ENCODE measurements at regions not wholly inside any gene's neighbourhood (a gene's known extent, or its start where the extent isn't known, plus 50 kb on each side); places are given as distances from the start of the nearest gene placed in this dataset.

DNA sequence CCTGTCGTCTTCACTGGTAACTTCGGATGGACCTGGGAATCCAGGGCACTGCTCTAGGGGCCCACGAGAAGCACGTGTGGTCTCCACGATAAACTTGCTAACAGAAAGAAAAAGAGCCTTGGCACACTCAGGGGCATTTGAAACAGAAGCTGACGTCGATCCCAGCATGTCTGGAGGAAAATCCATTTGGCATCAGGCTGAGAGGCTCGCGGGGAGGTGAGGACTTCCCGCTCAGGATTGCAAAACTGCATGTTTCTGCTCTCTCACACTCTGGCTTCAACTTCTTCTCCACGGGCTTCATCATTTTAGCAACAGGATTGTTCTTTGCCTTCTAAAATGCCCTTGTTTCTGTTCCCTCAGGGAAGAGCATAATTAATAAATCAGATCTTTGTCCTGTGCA, 181.7 kb upstream of the COPS8 start:
- Mint-ChIP-seq H3K27me3 (peaks cover 28% of the 10 kb centered on the region), H3K9me3 (no peaks in the 10 kb centered on the region), H3K4me1 (ENCODE audit: low read depth) (no peaks in the 10 kb centered on the region), H3K36me3 (ENCODE audit: low read depth) (no peaks in the 10 kb centered on the region), H3K27ac (no peak overlapping the region), H3K4me3 (no peak overlapping the region)
- intact Hi-C loops (cut with DNase I, micrococcal nuclease) = no loop called here
- TF ChIP-seq, protein P1, sequence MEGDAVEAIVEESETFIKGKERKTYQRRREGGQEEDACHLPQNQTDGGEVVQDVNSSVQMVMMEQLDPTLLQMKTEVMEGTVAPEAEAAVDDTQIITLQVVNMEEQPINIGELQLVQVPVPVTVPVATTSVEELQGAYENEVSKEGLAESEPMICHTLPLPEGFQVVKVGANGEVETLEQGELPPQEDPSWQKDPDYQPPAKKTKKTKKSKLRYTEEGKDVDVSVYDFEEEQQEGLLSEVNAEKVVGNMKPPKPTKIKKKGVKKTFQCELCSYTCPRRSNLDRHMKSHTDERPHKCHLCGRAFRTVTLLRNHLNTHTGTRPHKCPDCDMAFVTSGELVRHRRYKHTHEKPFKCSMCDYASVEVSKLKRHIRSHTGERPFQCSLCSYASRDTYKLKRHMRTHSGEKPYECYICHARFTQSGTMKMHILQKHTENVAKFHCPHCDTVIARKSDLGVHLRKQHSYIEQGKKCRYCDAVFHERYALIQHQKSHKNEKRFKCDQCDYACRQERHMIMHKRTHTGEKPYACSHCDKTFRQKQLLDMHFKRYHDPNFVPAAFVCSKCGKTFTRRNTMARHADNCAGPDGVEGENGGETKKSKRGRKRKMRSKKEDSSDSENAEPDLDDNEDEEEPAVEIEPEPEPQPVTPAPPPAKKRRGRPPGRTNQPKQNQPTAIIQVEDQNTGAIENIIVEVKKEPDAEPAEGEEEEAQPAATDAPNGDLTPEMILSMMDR (IDR thresholded peaks at IDR 0.05) = no peak
- peaks cover 0 to 8% of the 10 kb centered on the region in 2 experiments for H3K27me3 ChIP-seq (ENCODE audit: control insufficient read depth in 1 of 2, insufficient read depth in 2 of 2, low read length in 2 of 2)
- no peak for DNase-seq
- H3K27ac ChIP-seq (ENCODE audit: low read depth in 1 of 2, low read length in 2 of 2) = no peak overlapping the region
- no peaks in the 10 kb centered on the region for H3K4me1 ChIP-seq (ENCODE audit: insufficient read depth, low read length)
- ATAC-seq (ENCODE audit: poor library complexity) = no peak
- ChIA-PET POLR2A (no interaction called here), CTCF (no interaction called here)
- H3K4me3 ChIP-seq (ENCODE audit: low read length) = no peak overlapping the region
- no peaks in the 10 kb centered on the region for H3K9me3 ChIP-seq (ENCODE audit: control insufficient read depth in 1 of 2, insufficient read depth in 1 of 2, low read length in 2 of 2)
- no peaks in the 10 kb centered on the region for H3K36me3 ChIP-seq (ENCODE audit: insufficient read depth, low read length)

- no peaks in the 10 kb centered on the region for H3K4me1 Mint-ChIP-seq (ENCODE audit: low read depth)
- H3K27me3 ChIP-seq (ENCODE audit: control insufficient read depth in 1 of 2, insufficient read depth in 2 of 2, low read length in 2 of 2) = peaks cover 0 to 8% of the 10 kb centered on the region in 2 experiments
- H3K4me3 Mint-ChIP-seq = no peak overlapping the region
- ATAC-seq (ENCODE audit: poor library complexity) (no peak), DNase-seq (no peak)
- H3K27ac Mint-ChIP-seq = no peak overlapping the region
- H3K4me1 ChIP-seq (ENCODE audit: insufficient read depth, low read length) = no peaks in the 10 kb centered on the region
- CTCF ChIA-PET = no interaction called here
- no peaks in the 10 kb centered on the region for H3K36me3 Mint-ChIP-seq (ENCODE audit: low read depth)
- H3K27ac ChIP-seq (ENCODE audit: low read depth in 1 of 2, low read length in 2 of 2) = no peak overlapping the region
- H3K27me3 Mint-ChIP-seq = peaks cover 28% of the 10 kb centered on the region
- no peak overlapping the region for H3K4me3 ChIP-seq (ENCODE audit: low read length)
- intact Hi-C loops (cut with DNase I, micrococcal nuclease) = no loop called here
- no peaks in the 10 kb centered on the region for H3K9me3 Mint-ChIP-seq
- POLR2A ChIA-PET = no interaction called here
- no peaks in the 10 kb centered on the region for H3K9me3 ChIP-seq (ENCODE audit: control insufficient read depth in 1 of 2, insufficient read depth in 1 of 2, low read length in 2 of 2)
- TF ChIP-seq, protein P1 (IDR thresholded peaks at IDR 0.05) = no peak
- no peaks in the 10 kb centered on the region for H3K36me3 ChIP-seq (ENCODE audit: insufficient read depth, low read length)
These were observed 181.1 kb upstream of the COPS8 start for GRCh38 chr2:236904389-236905263.

- intact Hi-C loops (cut with DNase I, micrococcal nuclease) = no loop called here
- ATAC-seq (ENCODE audit: poor library complexity) (no peak), DNase-seq (no peak)
- Mint-ChIP-seq H3K27me3 (peaks cover 21% of the 10 kb centered on the region), H3K36me3 (ENCODE audit: low read depth) (no peaks in the 10 kb centered on the region), H3K4me3 (no peak overlapping the region), H3K27ac (no peak overlapping the region), H3K4me1 (ENCODE audit: low read depth) (no peaks in the 10 kb centered on the region), H3K9me3 (no peaks in the 10 kb centered on the region)
- CTCF ChIA-PET = no interaction called here
- no peaks in the 10 kb centered on the region for H3K9me3 ChIP-seq (ENCODE audit: control insufficient read depth in 1 of 2, insufficient read depth in 1 of 2, low read length in 2 of 2)
- no peak overlapping the region for H3K27ac ChIP-seq (ENCODE audit: low read depth in 1 of 2, low read length in 2 of 2)
- H3K4me1 ChIP-seq (ENCODE audit: insufficient read depth, low read length) = no peaks in the 10 kb centered on the region
- H3K4me3 ChIP-seq (ENCODE audit: low read length) = no peak overlapping the region
- TF ChIP-seq, protein P1 (IDR thresholded peaks at IDR 0.05) = no peak
- H3K27me3 ChIP-seq (ENCODE audit: control insufficient read depth in 1 of 2, insufficient read depth in 2 of 2, low read length in 2 of 2) = peaks cover 0 to 8% of the 10 kb centered on the region in 2 experiments
- POLR2A ChIA-PET = no interaction called here
- H3K36me3 ChIP-seq (ENCODE audit: insufficient read depth, low read length) = no peaks in the 10 kb centered on the region
These were observed 179.7 kb upstream of the COPS8 start for GRCh38 chr2:236905976-236906375.

Measured in CD4-positive, alpha-beta T cell (primary cell).